Thymus (tissue), 11 donors: ENCODE measurements at regions not wholly inside any gene's neighbourhood (a gene's known extent, or its start where the extent isn't known, plus 50 kb on each side); places are given as distances from the start of the nearest gene placed in this dataset.
"Not testable (repeated sequence)": the region's sequence is repeated elsewhere in the genome, so short reads cannot be mapped to it uniquely, and the experiment has no call there.

Experiments used
- DNase-seq, 9 donors: peaks; one replicate each; pipeline ENCODE4 v3.0.0-alpha.2; 2013; ENCODE audit warnings: low spot score in 9 of 9, low read depth in 6 of 9, missing footprints in 1 of 9
- H3K27ac ChIP-seq, 2 donors: one replicate each; pipeline ENCODE4 v1.5.1; 2013; ENCODE audit warnings: control low read depth in 1 of 2, low read depth in 1 of 2, low read length in 1 of 2, mild to moderate bottlenecking in 1 of 2, moderate library complexity in 1 of 2
- H3K27me3 ChIP-seq, 2 donors: one replicate each; pipeline ENCODE4 v1.5.1; 2013; ENCODE audit warnings: low read length in 1 of 2; ENCODE audit not compliant: control insufficient read depth in 2 of 2, insufficient read depth in 1 of 2
- H3K36me3 ChIP-seq, 2 donors: one replicate each; pipeline ENCODE4 v1.5.1; 2013; ENCODE audit warnings: low read length in 1 of 2, mild to moderate bottlenecking in 1 of 2, moderate library complexity in 1 of 2; ENCODE audit not compliant: control insufficient read depth in 2 of 2, insufficient read depth in 2 of 2
- H3K4me1 ChIP-seq, 2 donors: one replicate each; pipeline ENCODE4 v1.5.1; 2013; ENCODE audit warnings: low read length in 2 of 2; ENCODE audit not compliant: control insufficient read depth in 2 of 2, insufficient read depth in 2 of 2
- H3K4me3 ChIP-seq, 2 donors: one replicate each; pipeline ENCODE4 v1.5.1; 2013; ENCODE audit warnings: low read length in 2 of 2, control low read depth in 1 of 2, mild to moderate bottlenecking in 1 of 2
- H3K9me3 ChIP-seq, 2 donors: one replicate each; pipeline ENCODE4 v1.5.1; 2013; ENCODE audit warnings: low read length in 1 of 2, mild to moderate bottlenecking in 1 of 2; ENCODE audit not compliant: control insufficient read depth in 2 of 2, insufficient read depth in 1 of 2
- WGBS: extraction: QIAGEN DNeasy Blood & Tissue Kit; methylation state at CpG from one replicate; pipeline ENCODE4 v1.1.7; 2013; 5-methylcytosine and 5-hydroxymethylcytosine counted together
- donor health status: healthy.

DNA sequence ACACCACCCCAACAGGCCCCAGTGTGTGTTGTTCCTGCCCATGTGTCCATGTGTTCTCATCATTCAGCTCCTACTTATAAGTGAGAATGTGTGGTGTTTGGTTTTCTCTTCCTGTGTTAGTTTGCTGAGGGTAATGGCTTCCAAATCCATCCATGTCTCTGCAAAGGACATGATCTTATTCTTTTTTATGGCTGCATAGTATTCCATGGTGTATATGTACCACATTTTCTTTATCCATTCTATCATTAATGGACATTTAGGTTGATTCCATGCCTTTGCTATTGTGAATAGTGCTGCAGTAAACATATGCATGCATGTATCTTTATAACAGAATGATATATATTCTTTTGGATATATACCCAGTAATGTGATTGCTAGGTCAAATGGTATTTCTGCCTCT is 222.9 kb upstream of the ELL2 start:
- DNase-seq, H3K27ac ChIP-seq, H3K36me3 ChIP-seq, H3K9me3 ChIP-seq, H3K27me3 ChIP-seq, H3K4me3 ChIP-seq, H3K4me1 ChIP-seq: not testable (repeated sequence)

DNA sequence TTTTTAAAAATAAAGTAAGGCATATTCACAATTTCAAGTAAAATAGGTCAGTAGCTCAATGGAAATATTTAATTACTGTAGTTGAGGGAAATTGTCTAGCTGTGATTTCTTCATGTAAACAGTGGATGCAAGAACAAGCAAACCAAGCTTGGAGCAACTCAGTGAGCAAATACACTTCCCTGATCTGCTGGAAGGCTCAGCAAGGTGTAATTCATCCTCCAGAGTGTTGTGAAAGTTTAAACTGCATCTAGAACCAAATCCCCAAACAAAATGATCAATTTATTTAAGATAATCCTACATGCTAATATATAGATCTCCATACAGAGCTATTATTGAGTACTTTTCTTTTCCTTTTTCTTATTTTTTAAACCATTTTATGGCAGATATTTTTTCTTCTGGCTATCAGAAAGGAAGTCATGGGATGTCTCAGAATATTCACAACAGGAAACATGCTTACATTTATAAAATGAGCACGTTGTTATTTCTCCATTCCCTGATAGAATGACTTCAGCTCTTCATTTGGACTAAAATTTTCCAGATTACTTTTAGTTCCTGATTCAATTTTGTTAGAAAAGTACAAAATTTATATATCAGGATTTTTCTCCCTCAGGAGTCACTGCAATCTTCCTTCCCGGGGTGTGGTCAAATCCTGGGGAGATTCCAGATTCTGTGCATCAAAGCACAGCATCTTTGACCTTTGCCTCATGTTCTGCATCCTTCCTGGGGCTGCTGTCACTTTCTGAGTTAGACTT is 219.2 kb upstream of the ELL2 start:
- no peak overlapping the region for H3K4me3 ChIP-seq
- no peak overlapping the region for H3K27ac ChIP-seq
- no peaks in the 10 kb centered on the region for H3K36me3 ChIP-seq
- no peaks in the 10 kb centered on the region for H3K27me3 ChIP-seq
- H3K9me3 ChIP-seq = no peaks in the 10 kb centered on the region
- H3K4me1 ChIP-seq = no peaks in the 10 kb centered on the region
- 47% methylated on average over 2 of the region's 2 CpGs for WGBS
- DNase-seq = no peak

DNA sequence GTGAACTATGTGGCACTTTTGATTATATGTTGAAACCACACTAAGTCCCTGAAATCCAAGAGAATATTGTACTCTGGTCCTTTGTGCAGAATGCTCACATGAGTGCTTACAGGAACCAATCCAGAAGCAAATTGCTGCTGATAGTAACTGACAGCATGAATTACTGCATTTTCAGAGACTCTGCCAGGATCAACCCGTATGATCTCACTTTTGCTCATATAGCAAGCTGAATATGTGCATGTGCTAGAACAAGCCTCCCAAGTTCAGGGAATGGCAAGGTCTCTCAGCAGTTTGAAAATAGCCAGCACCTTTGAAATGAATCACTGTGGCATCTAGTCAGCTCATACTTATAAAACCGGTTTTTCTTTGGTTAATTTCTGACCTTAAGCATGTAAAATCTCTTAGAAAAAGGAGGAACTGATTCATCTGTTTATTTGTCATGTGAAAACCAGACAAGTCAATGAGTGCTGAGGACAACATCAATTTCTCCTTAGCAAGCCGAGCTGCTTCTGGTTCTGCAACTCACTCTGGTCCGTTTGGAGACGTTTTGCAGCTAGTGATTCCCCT is 215.7 kb upstream of the ELL2 start:
- Histone ChIP-seq H3K27me3 (no peaks in the 10 kb centered on the region), H3K4me3 (no peak overlapping the region), H3K9me3 (no peaks in the 10 kb centered on the region), H3K27ac (no peak overlapping the region), H3K36me3 (no peaks in the 10 kb centered on the region), H3K4me1 (no peaks in the 10 kb centered on the region)
- 84% methylated on average over 5 of the region's 5 CpGs for WGBS
- DNase-seq = no peak

DNA sequence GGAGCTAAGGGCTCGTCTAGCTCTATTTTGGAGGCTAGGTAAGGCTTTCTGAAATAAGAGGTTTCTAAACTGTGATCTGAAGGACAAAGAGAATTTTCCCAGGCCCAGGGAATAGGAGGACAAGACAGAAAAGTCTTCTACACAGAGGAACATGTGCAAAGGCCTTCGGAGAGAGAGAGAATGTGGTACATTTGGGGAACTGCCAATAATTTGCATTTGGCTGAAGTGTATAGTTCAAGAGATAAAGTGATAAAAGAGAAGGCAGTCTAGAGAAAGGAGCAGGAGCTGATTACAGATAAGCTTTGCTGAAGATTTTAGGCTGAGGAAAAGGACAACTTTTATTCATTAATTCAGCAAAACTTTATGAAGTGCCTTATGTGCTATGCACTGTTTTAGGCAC is 214.4 kb upstream of the ELL2 start:
- no peak overlapping the region for H3K27ac ChIP-seq
- no peaks in the 10 kb centered on the region for H3K9me3 ChIP-seq
- H3K36me3 ChIP-seq = no peaks in the 10 kb centered on the region
- no peak for DNase-seq
- H3K4me3 ChIP-seq = no peak overlapping the region
- H3K4me1 ChIP-seq = no peaks in the 10 kb centered on the region
- WGBS = 79% methylated on average over 2 of the region's 2 CpGs
- no peaks in the 10 kb centered on the region for H3K27me3 ChIP-seq

DNA sequence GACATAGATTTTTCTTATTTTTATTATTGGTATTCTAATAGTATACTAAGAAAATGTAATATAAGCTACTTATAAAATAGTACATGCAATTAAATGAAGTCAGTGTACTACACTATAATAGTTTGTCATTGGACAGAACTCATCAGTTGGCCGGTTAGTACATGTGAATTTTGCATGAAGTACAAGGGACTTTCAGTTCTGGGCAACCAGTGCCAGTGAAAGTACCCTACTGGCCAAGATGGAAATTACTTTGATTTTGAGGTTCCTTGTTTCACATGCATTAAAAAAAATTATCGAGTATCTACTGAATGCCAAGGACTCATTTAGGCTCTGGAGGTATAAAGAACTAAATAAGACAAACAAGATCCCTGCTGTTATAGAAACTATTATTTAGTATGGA is 213.4 kb upstream of the ELL2 start:
- H3K4me1 ChIP-seq = no peaks in the 10 kb centered on the region
- no peak for DNase-seq
- no peaks in the 10 kb centered on the region for H3K36me3 ChIP-seq
- 92% methylated on average over 2 of the region's 2 CpGs for WGBS
- H3K9me3 ChIP-seq = no peaks in the 10 kb centered on the region
- H3K27ac ChIP-seq = no peak overlapping the region
- no peak overlapping the region for H3K4me3 ChIP-seq
- H3K27me3 ChIP-seq = no peaks in the 10 kb centered on the region

DNA sequence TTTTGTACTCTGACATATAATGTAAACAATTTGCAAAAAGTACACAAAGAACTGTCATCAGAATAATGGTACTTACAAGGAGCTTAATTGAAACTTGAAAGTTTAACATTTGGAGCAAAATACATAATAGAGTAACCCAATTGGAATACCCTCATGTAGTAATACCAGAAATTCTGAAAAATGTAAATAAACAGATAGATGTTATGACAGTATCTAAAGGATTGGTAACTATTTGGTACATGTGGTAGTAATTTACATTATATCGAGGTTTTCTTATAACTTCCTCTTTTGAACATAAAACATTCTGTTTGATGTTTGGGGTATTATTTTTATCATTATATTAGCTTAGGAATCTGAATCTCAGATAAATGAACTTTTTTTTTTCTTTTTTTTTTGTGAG is 211.7 kb upstream of the ELL2 start:
- WGBS = 87% methylated on average over 1 of the region's 1 CpG
- Histone ChIP-seq H3K4me1 (no peaks in the 10 kb centered on the region), H3K4me3 (no peak overlapping the region), H3K36me3 (no peaks in the 10 kb centered on the region), H3K9me3 (no peaks in the 10 kb centered on the region), H3K27ac (no peak overlapping the region), H3K27me3 (no peaks in the 10 kb centered on the region)
- no peak for DNase-seq

DNA sequence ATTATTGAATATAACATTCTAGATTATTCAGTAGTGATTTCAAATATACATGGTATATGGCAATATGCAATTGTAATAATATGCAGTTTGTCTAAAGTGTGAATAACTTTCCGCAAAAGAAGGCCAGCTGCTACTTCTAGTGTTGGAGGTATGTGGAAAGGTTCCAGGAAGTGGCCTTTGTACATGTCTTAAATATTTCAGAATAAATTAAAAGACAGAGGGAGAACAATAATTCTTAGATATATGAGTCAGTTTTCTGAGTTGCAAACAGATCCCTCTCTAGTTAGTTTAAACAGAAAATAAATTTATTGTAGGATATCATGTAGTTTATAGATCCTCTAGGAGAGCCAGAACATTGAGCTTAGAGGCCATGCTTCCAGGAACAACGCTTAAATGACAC is 210.8 kb upstream of the ELL2 start:
- 96% methylated on average over 2 of the region's 2 CpGs for WGBS
- Histone ChIP-seq H3K27ac (no peak overlapping the region), H3K4me1 (no peaks in the 10 kb centered on the region), H3K4me3 (no peak overlapping the region), H3K9me3 (no peaks in the 10 kb centered on the region), H3K36me3 (no peaks in the 10 kb centered on the region), H3K27me3 (no peaks in the 10 kb centered on the region)
- no peak for DNase-seq

DNA sequence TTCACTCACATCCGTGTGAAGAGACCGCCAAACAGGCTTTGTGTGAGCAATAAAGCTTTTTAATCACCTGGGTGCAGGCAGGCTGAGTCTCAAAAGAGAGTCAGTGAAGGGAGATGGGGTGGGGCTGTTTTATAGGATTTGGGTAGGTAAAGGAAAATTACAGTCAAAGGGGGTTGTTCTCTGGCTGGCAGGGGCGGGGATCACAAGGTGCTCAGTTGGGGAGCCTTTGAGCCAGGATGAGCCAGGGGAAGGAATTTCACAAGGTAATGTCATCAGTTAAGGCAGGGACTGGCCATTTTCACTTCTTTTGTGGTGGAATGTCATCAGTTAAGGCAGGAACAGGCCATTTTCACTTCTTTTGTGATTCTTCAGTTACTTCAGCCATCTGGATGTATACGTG is 210.3 kb upstream of the ELL2 start:
- not testable (repeated sequence) for H3K4me1 ChIP-seq, H3K4me3 ChIP-seq, H3K36me3 ChIP-seq, H3K27me3 ChIP-seq, H3K9me3 ChIP-seq, H3K27ac ChIP-seq, DNase-seq
- 94% methylated on average over 4 of the region's 4 CpGs for WGBS

DNA sequence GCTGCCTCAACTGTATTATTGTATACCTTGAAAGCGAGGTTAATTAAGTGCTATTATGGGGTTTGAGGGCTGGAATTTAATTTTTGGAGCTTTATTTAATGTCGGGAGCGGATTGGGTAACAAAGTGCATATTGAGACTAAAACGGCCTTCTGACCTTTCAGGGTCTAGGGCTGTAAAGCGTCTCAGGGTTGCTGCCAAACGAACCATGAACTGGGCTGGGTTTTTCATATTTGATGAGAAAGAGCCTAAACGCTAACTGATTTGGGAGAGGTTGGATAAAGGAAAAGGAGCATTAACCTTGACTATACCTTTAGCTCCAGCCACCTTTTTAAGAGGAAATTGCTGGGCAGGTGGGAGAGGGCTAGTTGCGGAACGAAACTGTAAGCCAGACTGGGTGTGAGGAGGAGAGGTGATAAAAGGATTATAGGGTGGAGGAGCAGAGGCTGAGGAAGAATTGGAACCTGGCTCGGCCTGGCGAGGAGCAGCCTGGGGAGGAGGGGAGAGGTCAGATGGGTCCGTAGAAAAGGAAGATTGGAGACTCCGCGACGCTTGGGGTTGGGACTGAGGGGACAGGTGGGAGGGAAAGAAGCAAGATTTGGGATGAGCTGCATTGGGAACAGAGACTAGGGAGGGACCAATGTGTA is 209.0 kb upstream of the ELL2 start:
- not testable (repeated sequence) for H3K36me3 ChIP-seq, H3K27me3 ChIP-seq, H3K27ac ChIP-seq, H3K9me3 ChIP-seq, H3K4me1 ChIP-seq, H3K4me3 ChIP-seq, DNase-seq
- 97% methylated on average over 15 of the region's 15 CpGs for WGBS
